ENCODE measurements at regions not wholly inside any gene's neighbourhood (a gene's known extent, or its start where the extent isn't known, plus 50 kb on each side); places are given as distances from the start of the nearest gene placed in this dataset.
"Not testable (repeated sequence)": the region's sequence is repeated elsewhere in the genome, so short reads cannot be mapped to it uniquely, and the experiment has no call there.

DNA sequence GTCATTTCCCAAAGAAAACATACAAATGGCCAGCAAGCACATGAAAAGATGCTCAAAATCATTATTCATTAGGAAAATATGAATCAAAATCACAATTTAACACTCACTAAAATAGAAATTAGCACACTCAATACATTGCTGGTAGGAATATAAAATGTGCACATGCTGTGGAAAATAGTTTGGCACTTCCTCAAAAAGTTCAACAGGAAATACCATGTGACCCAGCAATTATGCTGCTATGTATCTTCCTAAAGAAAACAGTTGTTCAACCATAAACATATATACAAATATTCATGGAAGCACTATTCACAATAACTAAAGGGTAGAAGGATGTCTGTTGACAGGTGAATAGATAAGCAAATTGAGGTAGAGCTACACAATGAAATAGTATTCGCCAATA lies 187.3 kb upstream of the SOX6 start:
- TF ChIP-seq CTCF (IDR thresholded peaks at IDR 0.05; ENCODE audit: low read depth, low read length) = no peak

DNA sequence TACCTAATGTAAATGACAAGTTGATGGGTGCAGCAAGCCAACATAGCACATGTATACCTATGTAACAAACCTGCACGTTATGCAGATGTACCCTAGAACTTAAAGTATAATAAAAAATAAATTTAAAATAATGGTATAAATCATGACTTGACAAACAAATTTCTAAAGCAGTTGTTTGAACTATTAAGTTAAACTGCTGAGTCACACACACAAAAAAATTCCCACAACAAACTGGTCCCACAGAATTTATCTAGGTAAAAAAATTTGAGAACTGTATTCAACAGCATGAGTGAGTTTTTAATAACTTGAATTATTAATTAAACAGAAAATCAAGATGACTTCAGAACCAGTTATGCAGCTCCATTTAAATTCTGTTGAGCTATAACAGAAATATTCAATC lies 186.0 kb upstream of the SOX6 start:
- in situ Hi-C loops (cut with HindIII; ENCODE audit: low sequenced_read_pairs) = no loop called here
- TF ChIP-seq CTCF (IDR thresholded peaks at IDR 0.05; ENCODE audit: low read depth, low read length) = no peak
- no peak for DNase-seq (ENCODE audit: low read depth, low spot score)

More for the DNA sequence above, 187.3 kb upstream of the SOX6 start:
- in situ Hi-C loops (cut with HindIII; ENCODE audit: low sequenced_read_pairs) = no loop called here
- no peak for DNase-seq (ENCODE audit: low read depth, low spot score)
- H3K4me3 ChIP-seq (ENCODE audit: low read depth, low read length) = no peak overlapping the region

GRCh38 chr11:16536513-16536912 lies 180.2 kb upstream of the SOX6 start:
- no peak for TF ChIP-seq CTCF (IDR thresholded peaks at IDR 0.05; ENCODE audit: low read depth, low read length)
- no peak overlapping the region for H3K4me3 ChIP-seq (ENCODE audit: low read depth, low read length)
- in situ Hi-C loops (cut with HindIII; ENCODE audit: low sequenced_read_pairs) = no loop called here
- DNase-seq (ENCODE audit: low read depth, low spot score) = no peak

More for the DNA sequence above, 186.0 kb upstream of the SOX6 start:
- H3K4me3 ChIP-seq (ENCODE audit: low read depth, low read length) = no peak overlapping the region

GRCh38 chr11:16528639-16529038 lies 172.3 kb upstream of the SOX6 start:
- H3K4me3 ChIP-seq (ENCODE audit: low read depth, low read length) = no peak overlapping the region
- no peak for TF ChIP-seq CTCF (IDR thresholded peaks at IDR 0.05; ENCODE audit: low read depth, low read length)
- in situ Hi-C loops (cut with HindIII; ENCODE audit: low sequenced_read_pairs) = no loop called here
- no peak for DNase-seq (ENCODE audit: low read depth, low spot score)

- TF ChIP-seq CTCF (IDR thresholded peaks at IDR 0.05; ENCODE audit: low read depth, low read length) = no peak
- DNase-seq (ENCODE audit: low read depth, low spot score) = no peak
- in situ Hi-C loops (cut with HindIII; ENCODE audit: low sequenced_read_pairs) = no loop called here
- no peak overlapping the region for H3K4me3 ChIP-seq (ENCODE audit: low read depth, low read length)
Observed at GRCh38 chr11:16527525-16528246, 171.3 kb upstream of the SOX6 start.

GRCh38 chr11:16526947-16527346 lies 170.6 kb upstream of the SOX6 start:
- no peak for DNase-seq (ENCODE audit: low read depth, low spot score)
- no peak overlapping the region for H3K4me3 ChIP-seq (ENCODE audit: low read depth, low read length)
- in situ Hi-C loops (cut with HindIII; ENCODE audit: low sequenced_read_pairs) = no loop called here
- TF ChIP-seq CTCF (IDR thresholded peaks at IDR 0.05; ENCODE audit: low read depth, low read length) = no peak

GRCh38 chr11:16520713-16521112 lies 164.4 kb upstream of the SOX6 start:
- H3K4me3 ChIP-seq (ENCODE audit: low read depth, low read length); DNase-seq (ENCODE audit: low read depth, low spot score); in situ Hi-C loops (cut with HindIII; ENCODE audit: low sequenced_read_pairs): not testable (repeated sequence)
